Tibial nerve (tissue), 4 donors: ENCODE measurements at regions not wholly inside any gene's neighbourhood (a gene's known extent, or its start where the extent isn't known, plus 50 kb on each side); places are given as distances from the start of the nearest gene placed in this dataset.
"Not testable (repeated sequence)": the region's sequence is repeated elsewhere in the genome, so short reads cannot be mapped to it uniquely, and the experiment has no call there.

Source experiments
- DNase-seq, 2 donors: peaks; one replicate each; pipeline ENCODE4 v3.0.0-alpha.2; 2019; ENCODE audit warnings: low spot score in 2 of 2
- H3K27ac ChIP-seq, 4 donors: fragments of 200-600 bp; sonication (generic) in 3 of 4; one replicate each; pipeline ENCODE4 v1.5.1; 2017 to 2019; ENCODE audit warnings: mild to moderate bottlenecking in 1 of 4
- H3K27me3 ChIP-seq, 2 donors: fragments of 200-600 bp; sonication (generic) in 1 of 2; one replicate each; pipeline versions ENCODE4 v1.5.1 to v1.6.0; 2017 to 2019
- H3K36me3 ChIP-seq, 3 donors: fragments of 200-600 bp; sonication (generic); one replicate each; pipeline ENCODE4 v1.5.1; 2018 to 2019
- H3K4me1 ChIP-seq, 4 donors: fragments of 200-600 bp; sonication (generic) in 3 of 4; one replicate each; pipeline ENCODE4 v1.5.1; 2017 to 2019
- H3K4me3 ChIP-seq, 4 donors: fragments of 200-600 bp; sonication (generic) in 3 of 4; one replicate each; pipeline ENCODE4 v1.5.1; 2017 to 2019; ENCODE audit warnings: mild to moderate bottlenecking in 1 of 4, moderate library complexity in 1 of 4
- H3K9me3 ChIP-seq, 4 donors: fragments of 200-600 bp; sonication (generic) in 3 of 4; one replicate each; pipeline ENCODE4 v1.5.1; 2017 to 2019
- CTCF ChIP-seq, 5 experiments: fragments of 200-600 bp in 3 of 5; fragments of 450-650 bp in 2 of 5; sonication (generic) in 3 of 5; IDR thresholded peaks; one replicate each; pipeline ENCODE4 v1.5.1; 2016 to 2019; ENCODE audit warnings: antibody characterized with exemption in 5 of 5, mild to moderate bottlenecking in 3 of 5, moderate library complexity in 2 of 5
- EP300 ChIP-seq, 2 donors: sonication (generic); formaldehyde crosslinking; IDR thresholded peaks; one replicate each; pipeline ENCODE4 v1.6.1; 2017; ENCODE audit warnings: antibody characterized with exemption in 2 of 2, mild to moderate bottlenecking in 1 of 2
- POLR2A ChIP-seq, 2 donors: fragments of 450-650 bp; IDR thresholded peaks; one replicate each; pipeline ENCODE4 v1.6.1; 2017; ENCODE audit warnings: antibody characterized with exemption in 2 of 2, mild to moderate bottlenecking in 2 of 2, moderate library complexity in 2 of 2
- WGBS, 2 donors: methylation state at CpG; one replicate each; pipeline ENCODE4 v1.1.5; 2018; 5-methylcytosine and 5-hydroxymethylcytosine counted together

GRCh38 chr16:47876511-47876910 is 279.3 kb downstream of the ABCC12 start:
- TF ChIP-seq POLR2A (IDR thresholded peaks at IDR 0.05), result no peak
- TF ChIP-seq EP300 (IDR thresholded peaks at IDR 0.05), result no peak
- TF ChIP-seq CTCF (IDR thresholded peaks at IDR 0.05), result no peak
- no peak for DNase-seq
- Histone ChIP-seq H3K4me1 (no peaks in the 10 kb centered on the region), H3K36me3 (no peaks in the 10 kb centered on the region), H3K27ac (no peak overlapping the region), H3K27me3 (no peaks in the 10 kb centered on the region), H3K4me3 (no peak overlapping the region), H3K9me3 (no peaks in the 10 kb centered on the region)
- WGBS, 2 donors, result 88 to 90% methylated on average over 7 of the region's 7 CpGs

- Histone ChIP-seq H3K4me3 (no peak overlapping the region), H3K27ac (no peak overlapping the region), H3K36me3 (no peaks in the 10 kb centered on the region), H3K9me3 (peaks cover 0 to under 1% (median 0%) of the 10 kb centered on the region in 4 donors), H3K4me1 (no peaks in the 10 kb centered on the region), H3K27me3 (no peaks in the 10 kb centered on the region)
- no peak for TF ChIP-seq POLR2A (IDR thresholded peaks at IDR 0.05)
- TF ChIP-seq EP300 (IDR thresholded peaks at IDR 0.05), result no peak
- TF ChIP-seq CTCF (IDR thresholded peaks at IDR 0.05), result no peak
- WGBS, 2 donors, result 87 to 90% methylated on average over 5 of the region's 5 CpGs
- DNase-seq, result no peak
These were observed 282.4 kb downstream of the ABCC12 start for GRCh38 chr16:47873434-47873833.

- no peak overlapping the region for H3K4me3 ChIP-seq
- DNase-seq, result no peak
- H3K9me3 ChIP-seq, result peaks cover 0 to 8% (median 1%) of the 10 kb centered on the region in 4 donors
- no peak for TF ChIP-seq POLR2A (IDR thresholded peaks at IDR 0.05)
- no peak for TF ChIP-seq CTCF (IDR thresholded peaks at IDR 0.05)
- TF ChIP-seq EP300 (IDR thresholded peaks at IDR 0.05), result no peak
- H3K4me1 ChIP-seq, result no peaks in the 10 kb centered on the region
- H3K27me3 ChIP-seq, result no peaks in the 10 kb centered on the region
- 68 to 73% methylated on average over 3 of the region's 3 CpGs for WGBS, 2 donors
- H3K36me3 ChIP-seq, result no peaks in the 10 kb centered on the region
- no peak overlapping the region for H3K27ac ChIP-seq
These were observed 283.6 kb downstream of the ABCC12 start for GRCh38 chr16:47872225-47872624.

- no peak overlapping the region for H3K27ac ChIP-seq
- no peak overlapping the region for H3K4me3 ChIP-seq
- H3K4me1 ChIP-seq, result no peaks in the 10 kb centered on the region
- peaks cover 0 to 8% (median 1%) of the 10 kb centered on the region in 4 donors for H3K9me3 ChIP-seq
- no peaks in the 10 kb centered on the region for H3K27me3 ChIP-seq
- WGBS, 2 donors, result 20 to 33% methylated on average over 4 of the region's 4 CpGs
- no peak for DNase-seq
- no peaks in the 10 kb centered on the region for H3K36me3 ChIP-seq
- TF ChIP-seq POLR2A (IDR thresholded peaks at IDR 0.05) (no peak), CTCF (IDR thresholded peaks at IDR 0.05) (no peak), EP300 (IDR thresholded peaks at IDR 0.05) (no peak)
These were observed 289.4 kb downstream of the ABCC12 start for GRCh38 chr16:47866423-47866822.

- WGBS, 2 donors, result 57 to 73% methylated on average over 3 of the region's 3 CpGs
- DNase-seq, result no peak
- H3K9me3 ChIP-seq, result peaks cover 0 to 8% (median 1%) of the 10 kb centered on the region in 4 donors
- H3K4me1 ChIP-seq, result no peaks in the 10 kb centered on the region
- H3K36me3 ChIP-seq, result no peaks in the 10 kb centered on the region
- H3K27ac ChIP-seq, result no peak overlapping the region
- TF ChIP-seq EP300 (IDR thresholded peaks at IDR 0.05), result no peak
- no peaks in the 10 kb centered on the region for H3K27me3 ChIP-seq
- no peak overlapping the region for H3K4me3 ChIP-seq
These were observed 290.4 kb downstream of the ABCC12 start for GRCh38 chr16:47865337-47865855.

- H3K36me3 ChIP-seq, DNase-seq: not testable (repeated sequence)
- 46 to 52% methylated on average over 6 of the region's 6 CpGs for WGBS, 2 donors
These were observed 291.5 kb downstream of the ABCC12 start for GRCh38 chr16:47864262-47864661.

More at GRCh38 chr16:47864262-47864661, 291.5 kb downstream of the ABCC12 start:
- H3K27me3 ChIP-seq, H3K4me3 ChIP-seq, H3K9me3 ChIP-seq, H3K4me1 ChIP-seq, H3K27ac ChIP-seq: not testable (repeated sequence)
